Omental fat pad (tissue), 3 donors: ENCODE measurements at regions not wholly inside any gene's neighbourhood (a gene's known extent, or its start where the extent isn't known, plus 50 kb on each side); places are given as distances from the start of the nearest gene placed in this dataset.

Experiments
- ATAC-seq: fragments of 150-250 bp; one replicate; pipeline ENCODE4 v1.9.1; 2016; ENCODE audit warnings: mild to moderate bottlenecking, moderate library complexity; ENCODE audit not compliant: low FRiP score
- DNase-seq: peaks from one replicate; pipeline ENCODE4 v3.0.0-alpha.2; 2019; ENCODE audit warnings: low spot score
- TF ChIP-seq, protein P1 (sequence below), 3 donors: fragments of 450-650 bp; IDR thresholded peaks; one replicate each; pipeline ENCODE4 v1.5.1; 2016 to 2017; ENCODE audit warnings: antibody characterized with exemption in 3 of 3, mild to moderate bottlenecking in 3 of 3, moderate library complexity in 2 of 3

DNA sequence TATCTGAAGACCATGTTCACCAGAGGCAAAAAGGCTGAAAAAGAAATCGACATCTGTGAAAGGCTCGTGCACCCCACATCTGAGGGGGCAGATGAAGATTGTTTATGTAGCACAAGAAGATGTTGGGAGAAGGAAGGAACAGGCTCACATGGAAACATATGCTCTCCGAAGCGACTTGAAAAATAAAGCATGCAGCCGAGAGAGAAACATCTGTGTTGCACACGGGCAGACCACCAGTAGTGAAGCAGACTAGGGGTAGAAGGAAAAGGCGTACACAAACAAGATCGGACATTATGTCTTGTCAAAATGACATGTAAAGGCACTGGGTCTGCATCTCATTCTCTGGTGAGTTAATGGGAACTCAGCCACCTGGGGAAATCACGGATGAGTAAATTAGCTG, 356.5 kb downstream of the ZIC4 start:
- TF ChIP-seq, protein P1, sequence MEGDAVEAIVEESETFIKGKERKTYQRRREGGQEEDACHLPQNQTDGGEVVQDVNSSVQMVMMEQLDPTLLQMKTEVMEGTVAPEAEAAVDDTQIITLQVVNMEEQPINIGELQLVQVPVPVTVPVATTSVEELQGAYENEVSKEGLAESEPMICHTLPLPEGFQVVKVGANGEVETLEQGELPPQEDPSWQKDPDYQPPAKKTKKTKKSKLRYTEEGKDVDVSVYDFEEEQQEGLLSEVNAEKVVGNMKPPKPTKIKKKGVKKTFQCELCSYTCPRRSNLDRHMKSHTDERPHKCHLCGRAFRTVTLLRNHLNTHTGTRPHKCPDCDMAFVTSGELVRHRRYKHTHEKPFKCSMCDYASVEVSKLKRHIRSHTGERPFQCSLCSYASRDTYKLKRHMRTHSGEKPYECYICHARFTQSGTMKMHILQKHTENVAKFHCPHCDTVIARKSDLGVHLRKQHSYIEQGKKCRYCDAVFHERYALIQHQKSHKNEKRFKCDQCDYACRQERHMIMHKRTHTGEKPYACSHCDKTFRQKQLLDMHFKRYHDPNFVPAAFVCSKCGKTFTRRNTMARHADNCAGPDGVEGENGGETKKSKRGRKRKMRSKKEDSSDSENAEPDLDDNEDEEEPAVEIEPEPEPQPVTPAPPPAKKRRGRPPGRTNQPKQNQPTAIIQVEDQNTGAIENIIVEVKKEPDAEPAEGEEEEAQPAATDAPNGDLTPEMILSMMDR (IDR thresholded peaks at IDR 0.05): no peak
- ATAC-seq (no peak), DNase-seq (no peak)

DNA sequence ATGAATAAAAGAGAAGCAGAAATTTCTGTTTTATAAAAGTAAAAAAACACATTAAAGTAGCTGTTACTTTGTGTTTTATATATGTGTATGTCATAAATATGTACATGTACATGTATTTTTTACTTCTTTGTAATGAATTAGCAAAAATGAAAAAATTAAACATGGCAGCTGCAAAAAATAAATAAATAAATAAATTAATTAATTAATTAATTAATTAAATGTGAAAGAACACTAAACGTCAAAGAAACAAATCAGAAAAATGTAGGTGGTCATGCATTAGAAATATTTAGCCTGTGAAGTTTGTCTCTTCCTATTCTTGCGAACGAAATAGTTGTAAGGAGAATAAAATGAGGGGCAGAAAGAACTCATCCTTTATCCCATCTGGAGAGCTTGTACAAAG, 357.0 kb downstream of the ZIC4 start:
- TF ChIP-seq, protein P1 (IDR thresholded peaks at IDR 0.05): no peak
- no peak for DNase-seq
- ATAC-seq: no peak

DNA sequence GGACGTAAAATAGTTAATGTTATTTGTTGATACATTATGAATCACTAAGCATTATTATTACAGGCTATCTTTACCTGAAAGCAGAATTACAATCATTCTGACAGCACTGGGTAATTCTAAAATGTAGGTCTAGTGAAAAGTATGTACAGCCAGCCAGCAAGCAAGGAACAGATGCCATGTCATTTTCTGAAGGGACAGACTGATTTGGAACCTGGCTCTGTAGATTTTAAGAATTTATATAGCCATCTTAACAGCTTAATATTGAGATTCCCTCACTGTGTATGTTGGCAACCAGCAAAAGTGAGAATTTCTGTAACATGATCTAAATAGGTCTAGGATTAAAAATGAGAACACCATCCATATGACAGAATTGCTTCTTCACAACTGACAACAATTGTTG, 359.4 kb downstream of the ZIC4 start:
- DNase-seq: no peak
- TF ChIP-seq, protein P1 (IDR thresholded peaks at IDR 0.05): no peak
- ATAC-seq: no peak

GRCh38 chr3:147038481-147038880, 367.9 kb downstream of the ZIC4 start:
- TF ChIP-seq, protein P1 (IDR thresholded peaks at IDR 0.05): no peak
- ATAC-seq (no peak), DNase-seq (no peak)

GRCh38 chr3:147034359-147034758, 372.0 kb downstream of the ZIC4 start:
- ATAC-seq (no peak), DNase-seq (no peak)
- TF ChIP-seq, protein P1 (IDR thresholded peaks at IDR 0.05): no peak

- DNase-seq (no peak), ATAC-seq (no peak)
Observed at GRCh38 chr3:147030274-147030673, 376.1 kb downstream of the ZIC4 start.

GRCh38 chr3:147015334-147015733, 391.0 kb downstream of the ZIC4 start:
- TF ChIP-seq, protein P1 (IDR thresholded peaks at IDR 0.05): no peak
- DNase-seq (no peak), ATAC-seq (no peak)

More at GRCh38 chr3:147030274-147030673, 376.1 kb downstream of the ZIC4 start:
- TF ChIP-seq, protein P1 (IDR thresholded peaks at IDR 0.05): no peak
